ENCODE measurements at regions not wholly inside any gene's neighbourhood (a gene's known extent, or its start where the extent isn't known, plus 50 kb on each side); places are given as distances from the start of the nearest gene placed in this dataset.

GRCh38 chr17:71959154-71959553 is 161.7 kb upstream of the SOX9 start:
- H3K4me3 ChIP-seq (ENCODE audit: low read length): no peak overlapping the region
- DNase-seq (ENCODE audit: low read depth): peak; percentile 48

GRCh38 chr17:71963351-71963750 is 157.5 kb upstream of the SOX9 start:
- no peak for TF ChIP-seq CTCF (IDR thresholded peaks at IDR 0.05; ENCODE audit: insufficient read depth, low read depth, low read length, missing control alignments)
- no peak for DNase-seq (ENCODE audit: low read depth)
- no peak overlapping the region for H3K4me3 ChIP-seq (ENCODE audit: low read length)

More at GRCh38 chr17:71959154-71959553, 161.7 kb upstream of the SOX9 start:
- peak; percentile 68 for TF ChIP-seq CTCF (IDR thresholded peaks at IDR 0.05; ENCODE audit: insufficient read depth, low read depth, low read length, missing control alignments)

GRCh38 chr17:71963791-71964190 is 157.0 kb upstream of the SOX9 start:
- DNase-seq (ENCODE audit: low read depth): no peak
- no peak for TF ChIP-seq CTCF (IDR thresholded peaks at IDR 0.05; ENCODE audit: insufficient read depth, low read depth, low read length, missing control alignments)
- no peak overlapping the region for H3K4me3 ChIP-seq (ENCODE audit: low read length)

- no peak for TF ChIP-seq CTCF (IDR thresholded peaks at IDR 0.05; ENCODE audit: insufficient read depth, low read depth, low read length, missing control alignments)
- H3K4me3 ChIP-seq (ENCODE audit: low read length): no peak overlapping the region
- no peak for DNase-seq (ENCODE audit: low read depth)
These were observed 156.3 kb upstream of the SOX9 start for GRCh38 chr17:71964559-71964958.

- DNase-seq (ENCODE audit: low read depth): no peak
- no peak overlapping the region for H3K4me3 ChIP-seq (ENCODE audit: low read length)
- no peak for TF ChIP-seq CTCF (IDR thresholded peaks at IDR 0.05; ENCODE audit: insufficient read depth, low read depth, low read length, missing control alignments)
These were observed 154.8 kb upstream of the SOX9 start for GRCh38 chr17:71966055-71966454.

- TF ChIP-seq CTCF (IDR thresholded peaks at IDR 0.05; ENCODE audit: insufficient read depth, low read depth, low read length, missing control alignments): no peak
- H3K4me3 ChIP-seq (ENCODE audit: low read length): no peak overlapping the region
- peak; percentile 33 for DNase-seq (ENCODE audit: low read depth)
These were observed 154.1 kb upstream of the SOX9 start for GRCh38 chr17:71966459-71967313.

- no peak for DNase-seq (ENCODE audit: low read depth)
- TF ChIP-seq CTCF (IDR thresholded peaks at IDR 0.05; ENCODE audit: insufficient read depth, low read depth, low read length, missing control alignments): no peak
- no peak overlapping the region for H3K4me3 ChIP-seq (ENCODE audit: low read length)
These were observed 151.3 kb upstream of the SOX9 start for GRCh38 chr17:71969500-71969899.
